ENCODE measurements at regions not wholly inside any gene's neighbourhood (a gene's known extent, or its start where the extent isn't known, plus 50 kb on each side); places are given as distances from the start of the nearest gene placed in this dataset.

GRCh38 chr7:145909991-145910513, 206.5 kb upstream of the CNTNAP2 start:
- Mint-ChIP-seq H3K4me3 (no peak overlapping the region), H3K9me3 (peaks cover 3% of the 10 kb centered on the region), H3K4me1 (ENCODE audit: low read depth) (no peaks in the 10 kb centered on the region), H3K27me3 (no peaks in the 10 kb centered on the region), H3K36me3 (ENCODE audit: low read depth) (no peaks in the 10 kb centered on the region), H3K27ac (no peak overlapping the region)
- DNase-seq (no peak), ATAC-seq (ENCODE audit: poor library complexity) (no peak)
- Histone ChIP-seq H3K4me1 (ENCODE audit: insufficient read depth, low read length) (no peaks in the 10 kb centered on the region), H3K9me3 (ENCODE audit: control insufficient read depth in 1 of 2, insufficient read depth in 1 of 2, low read length in 2 of 2) (peaks cover 0 to 3% of the 10 kb centered on the region in 2 experiments), H3K27ac (ENCODE audit: low read depth in 1 of 2, low read length in 2 of 2) (no peak overlapping the region), H3K4me3 (ENCODE audit: low read length) (no peak overlapping the region), H3K36me3 (ENCODE audit: insufficient read depth, low read length) (no peaks in the 10 kb centered on the region), H3K27me3 (ENCODE audit: control insufficient read depth in 1 of 2, insufficient read depth in 2 of 2, low read length in 2 of 2) (no peaks in the 10 kb centered on the region)
- CTCF ChIA-PET = no interaction called here
- intact Hi-C loops (cut with DNase I, micrococcal nuclease) = no loop called here
- POLR2A ChIA-PET = no interaction called here
- TF ChIP-seq CTCF (IDR thresholded peaks at IDR 0.05) = no peak

- Histone ChIP-seq H3K36me3 (ENCODE audit: insufficient read depth, low read length) (no peaks in the 10 kb centered on the region), H3K4me1 (ENCODE audit: insufficient read depth, low read length) (no peaks in the 10 kb centered on the region), H3K27ac (ENCODE audit: low read depth in 1 of 2, low read length in 2 of 2) (no peak overlapping the region), H3K9me3 (ENCODE audit: control insufficient read depth in 1 of 2, insufficient read depth in 1 of 2, low read length in 2 of 2) (peaks cover 4 to 11% of the 10 kb centered on the region in 2 experiments), H3K27me3 (ENCODE audit: control insufficient read depth in 1 of 2, insufficient read depth in 2 of 2, low read length in 2 of 2) (no peaks in the 10 kb centered on the region), H3K4me3 (ENCODE audit: low read length) (no peak overlapping the region)
- H3K36me3 Mint-ChIP-seq (ENCODE audit: low read depth) = no peaks in the 10 kb centered on the region
- DNase-seq (no peak), ATAC-seq (ENCODE audit: poor library complexity) (no peak)
- H3K9me3 Mint-ChIP-seq = peaks cover 3% of the 10 kb centered on the region
- H3K27ac Mint-ChIP-seq = no peak overlapping the region
- ChIA-PET CTCF (no interaction called here), POLR2A (no interaction called here)
- no peak overlapping the region for H3K4me3 Mint-ChIP-seq
- H3K4me1 Mint-ChIP-seq (ENCODE audit: low read depth) = no peaks in the 10 kb centered on the region
- no peak for TF ChIP-seq CTCF (IDR thresholded peaks at IDR 0.05)
- no peaks in the 10 kb centered on the region for H3K27me3 Mint-ChIP-seq
- intact Hi-C loops (cut with DNase I, micrococcal nuclease) = no loop called here
These were observed 212.9 kb upstream of the CNTNAP2 start for GRCh38 chr7:145903658-145904057.

GRCh38 chr7:145902123-145902522, 214.5 kb upstream of the CNTNAP2 start:
- no peak for TF ChIP-seq CTCF (IDR thresholded peaks at IDR 0.05)
- no peak overlapping the region for H3K27ac Mint-ChIP-seq
- H3K9me3 Mint-ChIP-seq = peaks cover 9% of the 10 kb centered on the region
- H3K4me3 Mint-ChIP-seq = no peak overlapping the region
- no peak for DNase-seq
- intact Hi-C loops (cut with DNase I, micrococcal nuclease) = no loop called here
- H3K36me3 Mint-ChIP-seq (ENCODE audit: low read depth) = no peaks in the 10 kb centered on the region
- Histone ChIP-seq H3K9me3 (ENCODE audit: control insufficient read depth in 1 of 2, insufficient read depth in 1 of 2, low read length in 2 of 2) (peaks cover 4 to 11% of the 10 kb centered on the region in 2 experiments), H3K4me1 (ENCODE audit: insufficient read depth, low read length) (no peaks in the 10 kb centered on the region), H3K27me3 (ENCODE audit: control insufficient read depth in 1 of 2, insufficient read depth in 2 of 2, low read length in 2 of 2) (no peaks in the 10 kb centered on the region), H3K36me3 (ENCODE audit: insufficient read depth, low read length) (no peaks in the 10 kb centered on the region), H3K27ac (ENCODE audit: low read depth in 1 of 2, low read length in 2 of 2) (no peak overlapping the region), H3K4me3 (ENCODE audit: low read length) (no peak overlapping the region)
- no peaks in the 10 kb centered on the region for H3K27me3 Mint-ChIP-seq
- no peaks in the 10 kb centered on the region for H3K4me1 Mint-ChIP-seq (ENCODE audit: low read depth)
- POLR2A ChIA-PET = no interaction called here
- no peak for ATAC-seq (ENCODE audit: poor library complexity)
- CTCF ChIA-PET = no interaction called here
